ENCODE measurements at regions not wholly inside any gene's neighbourhood (a gene's known extent, or its start where the extent isn't known, plus 50 kb on each side); places are given as distances from the start of the nearest gene placed in this dataset.

DNA sequence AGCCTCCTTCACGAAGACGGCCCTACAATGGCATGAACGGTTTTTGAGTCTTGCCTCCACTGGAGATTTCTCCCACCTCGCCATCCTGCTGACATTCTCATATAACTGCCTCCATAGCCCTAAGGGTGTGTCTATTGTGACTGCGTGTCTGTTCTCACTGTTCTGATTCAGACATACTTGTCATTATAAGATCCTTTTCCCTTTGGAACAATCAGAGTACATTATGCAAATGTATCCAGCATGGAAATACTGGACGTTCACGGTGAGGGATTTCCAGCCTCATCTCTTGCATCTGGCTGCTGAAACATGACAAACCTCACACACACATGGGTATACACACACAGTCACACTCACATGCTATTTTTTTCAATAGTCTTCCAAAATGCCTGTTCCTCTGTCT lies 402.1 kb downstream of the DIRAS2 start:
- no peak for DNase-seq (ENCODE audit: low spot score)

DNA sequence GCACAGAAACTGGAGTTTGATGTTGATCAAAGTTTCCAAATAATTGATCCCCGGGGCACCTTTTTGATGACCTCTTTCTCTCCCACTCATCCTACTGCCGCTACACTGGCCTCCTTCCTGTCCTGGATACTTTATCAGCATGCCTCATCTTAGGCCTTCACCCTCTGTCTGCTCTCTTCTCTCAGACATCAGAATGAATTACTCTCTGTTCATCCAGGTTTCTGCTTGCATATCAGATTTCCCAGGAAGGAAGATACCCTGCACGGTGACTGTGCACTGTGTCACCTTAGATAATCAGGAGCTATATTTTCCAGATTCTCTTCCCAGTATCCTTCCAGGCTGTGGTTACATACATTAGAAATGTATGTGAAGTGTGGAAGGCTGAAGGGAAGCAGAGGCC lies 397.0 kb downstream of the DIRAS2 start:
- no peak for DNase-seq (ENCODE audit: low spot score)

DNA sequence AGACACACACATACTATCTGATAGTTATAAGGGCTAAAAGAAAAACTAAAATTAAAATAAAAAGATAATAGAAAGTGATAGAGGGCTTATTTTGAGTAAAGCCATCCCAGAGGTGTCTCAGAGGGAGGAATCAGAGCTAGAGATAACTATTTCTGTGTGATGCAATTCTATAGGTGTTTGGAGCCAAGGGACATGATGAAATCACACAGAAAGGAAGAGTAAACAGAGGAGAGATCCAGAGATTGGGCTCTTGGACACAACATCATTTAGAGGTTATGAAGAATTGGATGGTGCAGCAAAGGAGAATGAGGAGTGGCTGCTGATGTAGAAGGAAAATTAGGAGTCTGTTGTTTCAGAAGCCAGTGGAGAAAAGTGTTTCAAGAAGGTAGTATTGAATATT lies 393.5 kb downstream of the DIRAS2 start:
- no peak for DNase-seq (ENCODE audit: low spot score)

DNA sequence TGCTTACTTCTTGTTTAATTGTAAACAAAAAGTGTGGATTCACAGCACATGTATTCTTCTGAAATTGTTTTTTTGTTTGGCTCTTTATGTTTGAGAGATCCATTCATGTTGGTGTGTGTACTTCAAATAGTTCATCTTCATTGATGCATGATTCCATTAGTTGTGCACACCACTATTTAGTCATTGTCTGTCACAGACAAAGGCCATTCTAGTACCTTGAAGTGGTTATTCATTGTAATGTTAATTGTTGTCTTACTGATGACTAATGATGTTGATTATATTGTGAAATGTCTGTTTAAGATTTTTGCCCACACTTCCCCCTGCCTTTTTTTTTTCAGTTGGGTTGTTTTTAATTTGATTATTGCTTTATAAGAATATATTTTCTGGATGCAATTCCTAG lies 391.3 kb downstream of the DIRAS2 start:
- no peak for DNase-seq (ENCODE audit: low spot score)

DNA sequence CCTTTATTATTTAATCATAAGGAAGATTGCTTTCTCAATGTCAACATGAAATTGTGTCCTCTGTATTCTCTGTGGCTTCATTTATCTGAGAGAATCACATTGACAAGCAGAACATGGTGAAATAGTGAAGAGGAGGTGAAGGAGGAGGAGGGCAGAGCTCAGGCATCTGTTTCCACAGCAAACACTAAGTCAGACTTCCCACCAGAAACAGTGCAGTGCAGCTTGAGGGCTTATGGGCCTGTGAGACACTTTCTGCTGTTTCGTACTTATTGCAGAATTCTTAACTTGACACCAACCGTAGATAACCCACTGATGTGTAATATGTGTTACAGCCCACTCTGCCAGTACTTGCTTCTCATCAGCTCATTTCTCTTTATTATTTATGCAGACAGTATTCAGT lies 386.3 kb downstream of the DIRAS2 start:
- no peak for DNase-seq (ENCODE audit: low spot score)

DNA sequence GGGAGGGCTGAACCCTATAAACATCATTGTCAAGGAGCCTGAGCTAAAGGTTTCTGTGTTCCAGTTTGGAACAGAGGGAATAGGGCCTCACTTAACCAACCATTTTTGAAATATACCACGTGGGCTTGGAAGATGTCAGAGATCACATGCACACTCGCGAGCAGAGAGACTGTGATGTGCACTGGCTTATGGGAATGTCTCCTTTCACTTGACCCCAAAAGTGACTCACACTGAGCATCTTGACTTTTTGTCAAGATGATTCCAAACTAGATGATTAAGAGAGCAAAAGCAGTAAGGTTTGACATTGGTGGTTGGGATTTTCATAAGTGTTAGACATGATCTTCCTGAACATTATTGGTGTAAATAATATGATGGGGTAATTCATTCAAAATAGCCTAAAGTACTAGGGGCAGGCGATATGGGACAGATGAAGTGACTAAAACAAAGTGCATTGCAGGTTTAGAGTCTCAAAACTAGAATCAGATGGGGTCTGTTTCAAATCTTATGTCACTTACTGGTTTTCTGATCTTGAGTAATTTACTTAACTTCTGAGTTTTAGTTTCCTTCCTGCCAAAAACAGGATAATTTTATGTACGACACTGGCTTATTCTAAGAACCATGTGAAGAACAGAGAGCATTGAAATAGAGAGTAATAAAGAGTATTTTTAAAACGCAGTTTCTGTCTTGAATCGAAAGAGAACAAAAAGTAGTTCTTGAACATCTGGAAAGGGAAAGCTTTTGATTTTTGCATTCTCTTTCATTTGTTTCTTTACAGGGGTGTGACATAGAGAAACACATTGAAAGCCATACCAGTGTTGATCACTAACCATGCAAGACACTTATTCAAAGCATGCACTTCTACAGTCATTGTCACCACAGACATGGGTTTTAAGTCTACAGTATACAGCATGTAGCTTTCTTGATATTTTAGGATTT lies 383.0 kb downstream of the DIRAS2 start:
- no peak for DNase-seq (ENCODE audit: low spot score)

DNA sequence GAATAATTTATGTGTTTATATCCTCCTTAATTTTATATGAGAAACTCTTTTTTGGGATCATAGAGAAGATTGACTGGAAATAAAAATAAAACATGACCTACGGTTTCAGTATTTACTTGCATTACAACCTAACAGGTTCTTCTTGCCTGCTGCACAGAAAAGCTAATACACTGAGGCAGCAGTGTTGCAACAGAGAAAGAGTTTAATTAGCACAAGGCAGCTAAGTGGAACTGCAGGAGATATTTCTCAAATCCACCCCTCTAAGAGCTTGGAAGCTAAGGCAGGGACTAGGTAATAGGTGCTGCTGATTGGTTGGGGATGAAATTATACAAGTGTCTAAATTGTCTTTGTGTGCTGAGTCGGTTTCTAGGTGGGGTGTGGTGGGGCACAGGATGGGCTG lies 380.9 kb downstream of the DIRAS2 start:
- DNase-seq (ENCODE audit: low spot score), result no peak

DNA sequence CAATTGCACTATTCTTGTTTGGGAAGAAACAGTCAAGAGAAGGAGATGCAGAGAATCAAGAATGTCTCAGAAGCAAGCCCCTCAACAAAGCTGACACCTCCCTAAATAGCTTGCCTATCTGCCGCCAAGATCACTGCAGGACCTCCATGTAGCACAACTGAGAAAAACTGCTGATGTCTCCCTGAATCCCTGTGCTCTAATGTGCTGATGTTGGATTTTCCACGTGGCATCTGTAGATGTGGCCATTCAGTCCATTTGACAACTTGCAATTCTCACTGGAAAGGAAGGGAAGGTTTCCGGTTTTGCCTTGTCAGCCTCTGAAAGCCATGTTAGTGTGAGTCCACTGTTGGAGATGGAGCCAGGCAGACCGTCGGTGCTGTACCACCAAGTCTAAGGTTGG lies 374.0 kb downstream of the DIRAS2 start:
- no peak for DNase-seq (ENCODE audit: low spot score)

DNA sequence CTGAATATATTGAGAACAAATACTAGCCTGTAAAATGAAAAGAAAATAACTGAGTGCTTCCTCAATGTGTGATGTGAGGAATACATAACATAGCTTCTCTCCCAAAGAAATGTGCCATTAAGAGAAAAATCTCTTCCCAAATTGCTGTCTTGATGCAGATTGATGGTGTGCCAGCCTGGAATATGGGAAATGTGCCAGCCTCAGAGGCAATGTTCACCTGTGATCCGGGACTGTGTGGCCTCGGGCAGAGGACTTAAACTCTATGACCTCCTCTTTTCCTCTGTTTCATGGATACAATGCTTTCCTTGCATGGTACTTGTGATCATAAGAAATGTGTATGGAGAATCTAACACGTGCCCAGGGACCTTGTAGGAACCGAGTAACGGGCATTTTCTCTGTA lies 370.9 kb downstream of the DIRAS2 start:
- DNase-seq (ENCODE audit: low spot score), result no peak

DNA sequence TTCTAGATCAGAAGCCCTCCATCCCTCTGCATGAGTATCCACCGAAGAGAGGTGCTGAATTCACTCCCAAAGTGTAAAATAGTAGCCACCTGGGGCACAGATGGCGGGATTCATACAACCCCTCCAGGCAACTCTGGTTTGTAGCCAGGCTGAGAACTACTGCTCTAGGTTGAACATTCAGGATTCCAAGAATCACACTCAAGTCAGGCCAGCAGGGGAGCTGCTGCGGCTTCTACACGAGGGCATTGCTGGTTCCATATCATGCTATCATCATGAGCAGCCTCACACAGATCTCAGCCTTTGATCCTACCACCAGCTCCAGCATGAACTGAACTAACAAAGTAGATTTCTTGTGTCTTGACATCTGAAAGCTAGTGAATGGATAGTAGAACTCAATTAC lies 367.9 kb downstream of the DIRAS2 start:
- DNase-seq (ENCODE audit: low spot score), result no peak

DNA sequence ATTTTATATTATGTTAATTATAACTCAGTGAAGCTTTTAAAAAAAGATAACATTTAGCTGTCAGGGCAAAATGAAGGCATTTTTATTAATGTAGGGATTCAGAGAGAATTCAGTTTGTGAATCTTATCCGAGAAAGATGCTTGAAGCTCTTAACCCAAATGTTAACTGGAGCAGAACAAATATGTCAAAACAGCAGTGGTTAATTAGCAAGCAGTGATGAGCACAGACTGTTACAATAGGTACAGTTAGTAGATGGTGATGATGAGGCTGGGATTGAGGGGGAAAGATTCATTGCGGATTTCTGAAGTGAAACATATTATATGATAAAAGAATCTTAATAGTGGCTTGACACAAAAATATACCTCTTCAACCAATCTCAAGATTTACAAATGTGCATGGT lies 356.7 kb downstream of the DIRAS2 start:
- DNase-seq (ENCODE audit: low spot score), result no peak

DNA sequence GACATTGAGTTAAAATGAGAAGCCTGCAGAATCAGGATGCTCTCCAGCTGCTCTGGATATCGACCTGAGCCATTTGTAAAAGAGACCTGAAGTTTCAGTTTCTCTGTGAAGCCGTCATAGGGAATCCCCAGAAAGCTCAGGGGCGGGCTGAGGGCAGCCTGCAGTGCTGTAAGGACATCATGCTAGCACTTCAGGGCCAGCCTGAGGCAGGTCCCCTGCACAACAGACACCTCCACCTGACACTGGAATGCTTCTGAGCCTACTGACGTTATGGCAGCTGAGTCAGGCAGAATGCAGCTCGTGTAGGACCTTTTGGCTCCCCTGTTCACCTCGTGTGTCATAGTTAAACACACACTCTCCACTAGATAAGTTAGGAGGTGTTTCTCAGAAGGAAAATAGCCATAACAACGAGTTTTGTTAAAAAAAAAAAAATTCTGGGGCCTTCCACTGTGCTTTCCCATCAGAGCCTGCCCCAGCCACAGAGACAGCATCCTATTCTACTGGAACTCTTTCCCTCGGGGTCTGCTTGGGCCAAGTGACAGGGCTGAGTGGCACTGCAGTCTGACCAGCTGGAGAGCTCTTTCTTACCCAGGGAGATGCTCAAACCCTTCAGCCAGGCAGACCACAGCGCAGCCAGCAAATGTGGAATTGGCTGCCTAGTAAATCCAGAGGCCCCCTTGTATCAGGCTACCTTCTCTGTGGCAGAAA lies 354.9 kb downstream of the DIRAS2 start:
- DNase-seq (ENCODE audit: low spot score), result no peak

DNA sequence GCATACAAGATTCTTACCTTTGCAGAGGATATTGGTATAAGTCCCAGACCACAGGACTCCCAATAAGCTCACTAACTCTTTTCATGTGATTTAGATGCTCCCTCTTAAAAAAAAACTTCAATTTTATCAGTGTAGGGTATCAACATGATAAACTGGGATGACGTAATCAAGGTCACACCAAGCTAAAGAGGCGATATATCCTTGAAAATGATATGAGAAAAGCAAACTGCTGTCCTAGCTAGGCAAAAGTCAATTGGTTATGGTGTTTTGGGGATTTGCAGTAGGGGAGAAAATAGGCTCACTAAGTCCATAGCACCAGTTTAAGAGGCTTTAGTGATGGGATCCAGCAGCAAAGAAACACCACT lies 354.4 kb downstream of the DIRAS2 start:
- no peak for DNase-seq (ENCODE audit: low spot score)

DNA sequence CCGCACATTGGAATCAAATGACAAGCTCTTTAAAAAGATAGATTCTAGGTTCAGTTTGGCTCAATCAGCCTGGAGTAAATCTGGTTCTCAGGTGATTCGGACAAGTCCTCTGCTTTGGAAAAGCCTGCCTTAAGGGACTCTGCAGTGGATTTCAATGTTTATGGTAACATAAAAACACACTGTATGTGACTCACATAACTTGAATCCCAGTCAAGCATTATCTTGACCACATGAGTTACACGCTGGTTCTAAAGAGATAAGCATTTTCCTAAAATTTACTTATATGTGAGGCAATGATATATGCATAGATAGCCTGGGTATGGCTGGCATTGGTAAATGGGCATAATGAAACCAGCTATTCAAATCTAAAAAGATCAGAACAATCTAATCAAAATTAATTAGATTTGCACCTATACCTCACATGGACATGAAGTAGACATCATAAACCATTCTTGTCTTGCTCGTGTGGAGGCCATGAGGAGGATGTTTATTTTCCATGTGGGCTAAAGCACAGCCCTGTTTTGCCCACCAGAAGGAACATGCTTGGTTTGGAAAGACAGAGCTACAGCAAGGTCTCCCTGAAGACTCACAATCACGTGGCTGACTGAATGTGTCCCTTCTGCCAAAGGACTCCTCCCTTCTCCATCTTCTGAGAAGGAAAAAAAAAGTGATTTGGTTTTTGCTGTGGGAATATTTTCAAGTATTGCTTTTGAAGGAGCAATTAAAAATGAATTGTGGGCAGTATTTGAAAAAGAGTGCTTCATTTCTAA lies 351.7 kb downstream of the DIRAS2 start:
- DNase-seq (ENCODE audit: low spot score), result no peak

DNA sequence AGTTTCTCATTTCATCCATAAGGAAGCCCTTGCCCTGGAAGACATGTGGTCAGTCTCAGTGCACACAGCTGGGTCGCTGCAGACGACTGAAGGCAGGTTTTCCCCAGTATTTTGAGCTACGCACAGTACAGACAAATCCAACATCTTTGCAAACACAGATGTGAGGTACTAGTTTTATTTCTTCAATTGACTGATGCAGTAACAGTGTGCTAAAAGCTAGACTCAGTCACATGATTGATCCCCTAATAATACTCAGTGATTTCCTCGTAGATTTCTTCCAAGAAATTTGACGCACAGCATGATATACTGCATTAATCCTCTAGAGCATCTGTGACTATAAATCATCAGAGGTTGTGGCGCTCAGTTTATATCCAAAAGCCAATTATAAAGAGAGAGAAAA lies 346.1 kb downstream of the DIRAS2 start:
- DNase-seq (ENCODE audit: low spot score), result no peak

DNA sequence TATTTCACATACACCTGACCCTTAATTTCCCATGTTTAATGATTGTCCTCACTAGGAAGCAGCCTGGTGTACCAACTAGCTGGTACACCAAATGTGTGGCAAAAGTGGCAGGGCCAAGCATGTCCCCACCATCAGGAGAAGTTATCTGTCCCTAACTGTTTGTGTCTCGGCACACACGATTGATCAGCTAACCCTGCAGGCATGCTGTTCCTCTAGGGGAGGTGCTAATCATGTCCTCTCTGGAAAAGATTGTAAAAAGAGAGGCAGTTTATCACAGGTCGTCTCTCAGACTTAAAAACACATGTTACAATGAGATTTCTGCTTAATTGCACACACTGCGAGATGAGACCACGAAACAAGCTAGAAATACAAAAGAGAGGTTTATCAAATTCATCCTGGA lies 342.7 kb downstream of the DIRAS2 start:
- DNase-seq (ENCODE audit: low spot score), result no peak

DNA sequence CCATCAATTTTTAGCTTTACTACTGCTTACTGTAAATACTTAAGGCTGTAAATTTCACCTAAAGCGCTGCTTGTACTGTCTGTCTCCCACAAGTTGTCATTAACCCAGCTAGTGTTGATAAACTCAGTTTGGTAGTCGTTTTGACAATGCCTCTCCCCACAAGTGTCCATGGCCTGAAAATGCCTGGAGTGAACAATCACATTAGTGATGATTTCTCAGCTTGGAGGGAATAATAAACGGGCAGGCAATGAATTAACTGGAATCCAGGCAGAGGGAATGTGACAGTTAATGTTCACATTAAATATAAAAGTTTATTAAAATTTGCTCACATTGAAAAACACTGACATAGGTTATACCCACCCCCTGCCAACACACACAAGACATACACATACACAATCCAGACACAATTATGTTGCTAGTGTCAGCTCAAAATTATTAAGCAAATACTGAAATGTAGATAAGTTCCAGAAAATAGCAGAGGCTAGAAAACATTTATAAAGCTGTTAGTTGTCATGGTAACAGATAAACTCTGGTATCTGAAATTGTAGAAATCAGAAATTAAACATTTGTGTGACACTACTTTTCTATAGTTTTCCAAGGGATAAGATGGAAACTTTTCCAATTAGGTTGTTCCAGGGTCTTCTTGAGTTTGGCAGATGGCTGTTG lies 341.9 kb downstream of the DIRAS2 start:
- DNase-seq (ENCODE audit: low spot score), result no peak

DNA sequence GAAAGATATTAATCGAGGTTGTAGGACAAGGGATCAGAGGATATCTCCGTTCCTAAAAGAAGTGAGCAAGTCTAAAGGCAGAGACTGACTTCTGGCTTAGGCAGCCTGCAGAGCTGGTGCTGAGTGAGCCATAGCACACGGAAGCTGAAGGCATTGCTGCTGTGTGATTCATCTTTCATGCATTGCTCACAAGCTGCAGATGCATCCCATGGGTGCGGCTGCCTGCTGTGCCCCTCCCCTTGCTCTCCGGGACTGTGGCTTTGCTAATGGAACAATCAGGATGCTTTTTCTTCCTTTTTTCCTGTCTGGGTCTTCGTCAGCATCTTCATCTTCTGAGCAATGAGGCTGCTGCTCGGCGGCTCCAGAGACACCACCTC lies 341.4 kb downstream of the DIRAS2 start:
- DNase-seq (ENCODE audit: low spot score), result no peak

DNA sequence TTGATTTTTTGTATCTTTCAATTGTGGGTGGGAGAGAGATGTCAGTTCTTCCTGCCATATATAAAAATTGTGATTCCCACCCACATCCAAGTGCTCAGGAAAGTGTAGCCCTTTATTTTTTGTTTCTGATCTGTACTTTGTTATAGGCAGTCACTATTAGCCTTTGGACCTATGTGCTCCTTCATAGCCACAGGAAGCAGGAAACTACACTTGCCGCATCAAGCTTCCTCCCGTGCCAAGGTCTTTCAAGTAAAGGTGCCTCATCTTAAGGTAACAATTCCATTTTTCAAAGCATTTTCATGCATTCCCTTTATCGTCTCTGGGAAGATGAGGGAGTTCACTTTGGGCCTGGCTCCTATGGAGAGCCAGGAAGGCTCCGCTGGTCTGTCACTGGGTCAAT lies 339.0 kb downstream of the DIRAS2 start:
- no peak for DNase-seq (ENCODE audit: low spot score)

DNA sequence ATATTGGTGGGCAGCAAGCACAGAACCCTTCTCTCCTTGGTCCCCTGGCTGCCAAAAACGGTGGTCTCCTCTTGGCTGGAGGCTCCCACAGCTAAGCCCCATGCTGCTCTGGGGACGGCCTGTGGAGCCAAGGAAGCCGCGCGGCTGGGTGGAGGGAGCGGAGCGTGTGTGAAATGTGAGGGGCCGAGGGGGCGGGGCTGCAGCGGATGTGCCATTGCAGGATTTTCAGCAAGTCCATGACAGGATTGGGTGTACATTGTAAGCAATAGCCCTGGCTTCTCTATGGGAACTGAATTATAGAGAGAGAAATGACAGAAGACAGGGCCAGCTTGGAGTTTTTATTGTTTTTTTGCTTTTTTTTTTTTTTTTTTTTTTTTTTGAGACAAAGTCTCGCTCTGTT lies 336.5 kb downstream of the DIRAS2 start:
- DNase-seq (ENCODE audit: low spot score), result no peak

DNA sequence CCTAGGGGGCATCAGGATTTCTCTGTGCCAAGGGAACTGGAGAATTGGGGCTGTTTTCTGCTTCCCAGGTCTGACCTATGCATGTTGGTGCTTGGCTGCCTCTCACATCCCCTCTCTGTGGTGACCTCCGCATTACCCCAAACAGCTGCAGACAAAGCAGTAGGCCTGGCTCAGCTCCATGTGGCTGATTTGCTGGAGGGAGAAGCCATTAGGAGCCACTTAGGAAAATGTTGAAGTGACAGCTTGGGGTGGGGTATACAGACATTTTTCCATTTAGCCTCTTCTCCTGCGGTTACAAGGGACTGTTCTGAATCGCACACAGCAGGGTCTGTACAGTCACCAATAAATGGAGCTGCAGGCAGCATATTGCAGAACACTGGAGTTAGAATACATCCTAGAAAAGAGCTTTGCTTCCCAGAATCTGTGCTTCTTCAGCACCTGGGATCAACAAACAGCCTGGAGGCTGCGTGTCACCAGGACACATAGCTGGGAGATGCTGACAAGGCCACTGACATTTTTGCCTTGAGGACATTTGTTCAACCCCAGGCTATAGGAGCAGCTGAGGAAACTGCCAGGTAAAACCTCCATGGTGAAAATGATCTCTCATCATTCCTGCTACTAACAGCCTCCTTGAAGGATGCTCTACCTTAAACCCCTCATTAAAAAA lies 335.3 kb downstream of the DIRAS2 start:
- no peak for DNase-seq (ENCODE audit: low spot score)

DNA sequence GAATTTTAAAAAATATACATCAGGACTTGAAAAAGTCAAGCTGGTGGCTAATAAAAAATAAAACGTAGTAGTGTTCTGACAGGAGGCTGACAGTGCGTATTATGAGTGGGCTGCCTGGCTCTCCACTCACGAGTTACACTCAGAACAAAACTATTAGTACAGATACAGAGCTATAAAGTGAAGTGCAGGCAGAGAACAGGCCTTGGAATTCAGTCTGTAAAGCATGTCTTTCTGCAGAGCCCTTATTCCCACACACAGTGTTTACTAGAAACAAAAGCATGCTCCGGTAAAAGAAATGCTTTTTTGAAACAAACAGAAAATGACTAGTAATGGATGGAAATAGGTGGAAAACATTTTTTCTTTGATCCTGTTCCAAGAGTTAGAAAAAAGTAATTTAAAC lies 334.7 kb downstream of the DIRAS2 start:
- no peak for DNase-seq (ENCODE audit: low spot score)

Data from D341Med (cell line).